ENCODE measurements at regions not wholly inside any gene's neighbourhood (a gene's known extent, or its start where the extent isn't known, plus 50 kb on each side); places are given as distances from the start of the nearest gene placed in this dataset.

GRCh38 chr2:239537633-239538356 lies 137.0 kb upstream of the HDAC4 start:
- DNase-seq: no peak

- DNase-seq: no peak
Observed at GRCh38 chr2:239536186-239536585, 135.4 kb upstream of the HDAC4 start.

- no peak for DNase-seq
Observed at GRCh38 chr2:239535413-239536144, 134.8 kb upstream of the HDAC4 start.

GRCh38 chr2:239534581-239535412 lies 134.0 kb upstream of the HDAC4 start:
- DNase-seq: no peak

- DNase-seq: no peak
Observed at GRCh38 chr2:239533569-239534316, 132.9 kb upstream of the HDAC4 start.

GRCh38 chr2:239532859-239533258 lies 132.0 kb upstream of the HDAC4 start:
- DNase-seq: no peak

- no peak for DNase-seq
Observed at GRCh38 chr2:239532250-239532649, 131.4 kb upstream of the HDAC4 start.

- no peak for DNase-seq
Observed at GRCh38 chr2:239531456-239532241, 130.8 kb upstream of the HDAC4 start.

GRCh38 chr2:239530749-239531316 lies 130.0 kb upstream of the HDAC4 start:
- no peak for DNase-seq

GRCh38 chr2:239529313-239530015 lies 128.6 kb upstream of the HDAC4 start:
- DNase-seq: no peak

- no peak for DNase-seq
Observed at GRCh38 chr2:239528883-239529282, 128.1 kb upstream of the HDAC4 start.

GRCh38 chr2:239528146-239528545 lies 127.3 kb upstream of the HDAC4 start:
- no peak for DNase-seq

GRCh38 chr2:239526666-239527415 lies 126.0 kb upstream of the HDAC4 start:
- DNase-seq: no peak

- no peak for DNase-seq
Observed at GRCh38 chr2:239526038-239526437, 125.2 kb upstream of the HDAC4 start.

GRCh38 chr2:239523954-239524330 lies 123.1 kb upstream of the HDAC4 start:
- no peak for DNase-seq

- no peak for DNase-seq
Observed at GRCh38 chr2:239523147-239523953, 122.5 kb upstream of the HDAC4 start.

GRCh38 chr2:239522740-239523119 lies 121.9 kb upstream of the HDAC4 start:
- no peak for DNase-seq

- DNase-seq: no peak
Observed at GRCh38 chr2:239522002-239522739, 121.4 kb upstream of the HDAC4 start.

- DNase-seq: no peak
Observed at GRCh38 chr2:239521518-239521815, 120.6 kb upstream of the HDAC4 start.
